Heart right ventricle (tissue), 16 donors: ENCODE measurements at regions not wholly inside any gene's neighbourhood (a gene's known extent, or its start where the extent isn't known, plus 50 kb on each side); places are given as distances from the start of the nearest gene placed in this dataset.

Experiments used
- ATAC-seq, 8 donors: fragments of 200-7000 bp; cut with Tn5 transposase; one replicate each; pipeline ENCODE4 v1.9.1; 2020; ENCODE audit warnings: mild to moderate bottlenecking in 8 of 8, moderate library complexity in 8 of 8, moderate number of reproducible peaks in 1 of 8
- DNase-seq, 2 donors: peaks; one replicate each; pipeline ENCODE4 v3.0.0-alpha.2; 2020
- H3K27ac ChIP-seq, 10 donors: fragments of 200-600 bp; sonication (generic) in 2 of 10; one replicate each; pipeline versions ENCODE4 v1.5.0 to v1.8.0; 2020 to 2022; ENCODE audit warnings: mild to moderate bottlenecking in 3 of 10
- H3K27me3 ChIP-seq, 7 donors: fragments of 200-600 bp; one replicate each; pipeline ENCODE4 v1.8.0; 2021 to 2022; ENCODE audit warnings: mild to moderate bottlenecking in 2 of 7
- H3K36me3 ChIP-seq, 9 donors: fragments of 200-600 bp; sonication (generic) in 1 of 9; one replicate each; pipeline versions ENCODE4 v1.5.0 to v1.8.0; 2020 to 2022; ENCODE audit warnings: mild to moderate bottlenecking in 2 of 9
- H3K4me1 ChIP-seq, 9 donors: fragments of 200-600 bp; sonication (generic) in 1 of 9; one replicate each; pipeline versions ENCODE4 v1.5.0 to v1.8.0; 2020 to 2022; ENCODE audit warnings: mild to moderate bottlenecking in 4 of 9
- H3K4me3 ChIP-seq, 10 donors: fragments of 200-600 bp; sonication (generic) in 2 of 10; one replicate each; pipeline versions ENCODE4 v1.5.0 to v1.8.0; 2020 to 2022; ENCODE audit warnings: mild to moderate bottlenecking in 7 of 10, moderate library complexity in 2 of 10
- H3K9me3 ChIP-seq, 11 donors: fragments of 200-600 bp in 10 of 11; sonication (generic) in 2 of 11; one replicate each; pipeline versions ENCODE4 v1.5.0 to v1.8.0; 2013 to 2022; ENCODE audit warnings: mild to moderate bottlenecking in 2 of 11, control low read depth in 1 of 11, moderate library complexity in 1 of 11
- WGBS, 2 donors: extraction: QIAGEN DNeasy Blood & Tissue Kit; methylation state at CpG; one replicate each; pipeline ENCODE4 v1.1.7; 2013; ENCODE audit warnings: inconsistent platforms in 1 of 2; 5-methylcytosine and 5-hydroxymethylcytosine counted together
- intact Hi-C, 10 donors: fragments of 100-400 bp; cut with DNase I; formaldehyde crosslinking; loops; one replicate each; pipeline versions ENCODE4 v1.11.1 to v1.14.2; 2022
- TF ChIP-seq, protein P1 (sequence below), 9 donors: fragments of 200-600 bp; sonication (generic) in 2 of 9; IDR thresholded peaks; one replicate each; pipeline versions ENCODE4 v1.5.0 to v1.8.0; 2021 to 2022; ENCODE audit warnings: antibody characterized with exemption in 9 of 9, mild to moderate bottlenecking in 5 of 9, moderate library complexity in 1 of 9
- donor health status: Arrhythmogenic right ventricular cardiomyopathy.
- donor health status: ischemic (EF 13 %, LVEDD 7.1; RV severe dilation, severe dysfunction).
- donor health status: healthy with polysubstance abuse.
- donor health status: DM: no; HTN: yes; CAD: no.
- donor health status: DM: no; HTN: no; CAD: no.
- donor health status: ischemic (EF 25% LVEDD 6.9; RV normal size, moderate dysfunction).
- donor health status: ischemic (EF 25% LVEDD 5.7; RV mildly dilated, moderate dysfunction).
- donor health status: healthy.
- donor health status: DM: yes; HTN: yes; CAD: no.
- donor health status: Ischemic cardiomyopathy.
- donor health status: ischemic (EF 35%, LVEDD 5.7; RV mildly dilated, moderate dysfunction).
- donor health status: nonischemic (EF 11% LVEDD 7.7; RV severe dilation, severe dysfunction).
- donor health status: DM: yes; HTN: yes; CAD: no.
- donor health status: PGD.
- donor health status: ischemic (EF 29% LVEDD 5.4; RV normal size, mild dysfunction).
- donor health status: nonischemic (EF 23%, LVEDD 6.1; RV moderate dilation, normal function).

DNA sequence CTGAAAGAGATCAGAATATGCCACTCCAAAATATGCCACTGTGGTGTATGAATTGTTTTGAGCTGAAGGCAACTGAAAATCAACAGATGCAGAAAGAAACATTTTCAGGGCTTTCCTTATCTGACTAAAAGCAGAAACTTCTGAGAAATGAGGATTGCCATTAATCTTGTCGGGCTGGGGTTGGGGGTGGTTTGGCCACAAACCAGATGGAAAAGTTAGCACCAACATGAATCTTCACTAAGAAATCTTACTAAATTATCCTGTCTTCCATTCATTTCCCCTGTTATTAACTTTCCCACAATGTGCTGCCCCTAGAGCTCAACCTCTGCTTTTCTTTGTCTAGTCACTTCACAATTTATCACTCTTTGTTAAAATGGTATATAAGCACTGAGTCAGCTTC, 229.9 kb upstream of the GADL1 start:
- TF ChIP-seq, protein P1, sequence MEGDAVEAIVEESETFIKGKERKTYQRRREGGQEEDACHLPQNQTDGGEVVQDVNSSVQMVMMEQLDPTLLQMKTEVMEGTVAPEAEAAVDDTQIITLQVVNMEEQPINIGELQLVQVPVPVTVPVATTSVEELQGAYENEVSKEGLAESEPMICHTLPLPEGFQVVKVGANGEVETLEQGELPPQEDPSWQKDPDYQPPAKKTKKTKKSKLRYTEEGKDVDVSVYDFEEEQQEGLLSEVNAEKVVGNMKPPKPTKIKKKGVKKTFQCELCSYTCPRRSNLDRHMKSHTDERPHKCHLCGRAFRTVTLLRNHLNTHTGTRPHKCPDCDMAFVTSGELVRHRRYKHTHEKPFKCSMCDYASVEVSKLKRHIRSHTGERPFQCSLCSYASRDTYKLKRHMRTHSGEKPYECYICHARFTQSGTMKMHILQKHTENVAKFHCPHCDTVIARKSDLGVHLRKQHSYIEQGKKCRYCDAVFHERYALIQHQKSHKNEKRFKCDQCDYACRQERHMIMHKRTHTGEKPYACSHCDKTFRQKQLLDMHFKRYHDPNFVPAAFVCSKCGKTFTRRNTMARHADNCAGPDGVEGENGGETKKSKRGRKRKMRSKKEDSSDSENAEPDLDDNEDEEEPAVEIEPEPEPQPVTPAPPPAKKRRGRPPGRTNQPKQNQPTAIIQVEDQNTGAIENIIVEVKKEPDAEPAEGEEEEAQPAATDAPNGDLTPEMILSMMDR (IDR thresholded peaks at IDR 0.05): no peak
- intact Hi-C loops: loop anchor here in 1 of 10 donors (10.0 kb wide), 1 partner anchor 350 kb away; no protein-coding TSS in a partner anchor
- no peak overlapping the region for H3K27ac ChIP-seq
- ATAC-seq (no peak), DNase-seq (no peak)
- H3K4me3 ChIP-seq: no peak overlapping the region
- no peaks in the 10 kb centered on the region for H3K4me1 ChIP-seq
- H3K27me3 ChIP-seq: no peaks in the 10 kb centered on the region
- 84 to 88% methylated on average over 1 of the region's 1 CpG for WGBS, 2 donors
- H3K36me3 ChIP-seq: no peaks in the 10 kb centered on the region
- H3K9me3 ChIP-seq: peaks cover 0 to 18% (median 0%) of the 10 kb centered on the region in 11 donors

DNA sequence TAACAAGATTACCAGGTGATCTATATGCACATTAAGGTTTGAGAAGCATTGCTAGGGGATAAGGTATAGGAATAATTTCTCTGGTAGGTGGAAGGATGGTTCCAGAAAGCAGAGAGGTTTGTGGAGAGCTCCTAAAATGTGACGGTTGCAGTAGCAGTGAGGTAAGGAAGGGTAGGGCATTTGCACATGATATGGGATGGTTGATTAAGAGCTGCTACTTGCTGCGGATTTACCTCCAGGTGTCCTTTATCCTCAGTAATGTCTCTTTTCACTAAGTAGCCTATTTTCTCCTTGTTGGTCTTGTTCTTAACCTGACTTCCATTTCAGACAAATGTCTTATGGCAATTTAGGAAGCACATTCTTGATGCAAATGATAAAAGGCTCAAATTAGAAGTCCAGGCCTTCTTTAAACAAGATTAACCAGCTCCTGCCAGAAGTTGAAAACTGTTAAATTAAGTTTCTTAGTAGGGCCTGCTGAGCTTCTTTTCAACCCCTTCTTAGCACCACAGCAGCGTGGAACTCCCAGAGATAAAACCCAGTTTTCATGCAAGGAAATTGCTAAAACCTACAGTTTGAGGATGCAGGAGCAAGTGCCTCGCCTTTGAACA, 231.1 kb upstream of the GADL1 start:
- 92% methylated on average over 4 of the region's 4 CpGs for WGBS, 2 donors
- peaks cover 0 to 18% (median 0%) of the 10 kb centered on the region in 11 donors for H3K9me3 ChIP-seq
- H3K4me1 ChIP-seq: no peaks in the 10 kb centered on the region
- intact Hi-C loops: loop anchor here in 1 of 10 donors (10.0 kb wide), 1 partner anchor 351 kb away; no protein-coding TSS in a partner anchor
- no peak for ATAC-seq
- no peak overlapping the region for H3K27ac ChIP-seq
- TF ChIP-seq, protein P1 (IDR thresholded peaks at IDR 0.05): no peak
- no peak overlapping the region for H3K4me3 ChIP-seq
- DNase-seq: no peak
- H3K36me3 ChIP-seq: no peaks in the 10 kb centered on the region
- H3K27me3 ChIP-seq: no peaks in the 10 kb centered on the region

DNA sequence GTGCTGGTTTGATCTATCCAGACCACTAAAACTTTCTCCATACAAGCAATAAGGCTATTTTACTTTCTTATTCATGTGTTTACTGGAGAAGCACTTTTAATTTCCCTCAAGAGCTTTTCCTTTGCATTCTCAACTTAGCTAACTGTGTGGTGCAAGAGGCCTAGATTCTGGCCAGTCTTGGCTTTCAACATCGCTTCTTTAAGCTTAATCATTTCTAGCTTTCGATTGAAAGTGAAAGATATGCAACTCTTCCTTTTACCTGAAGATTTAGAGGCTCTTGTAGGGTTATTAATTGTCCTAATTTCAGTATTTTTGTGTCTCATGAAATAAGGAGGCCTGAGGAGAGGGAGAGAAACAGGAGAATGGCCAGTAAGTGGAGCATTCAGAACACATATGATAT, 234.8 kb upstream of the GADL1 start:
- TF ChIP-seq, protein P1 (IDR thresholded peaks at IDR 0.05): no peak
- Histone ChIP-seq H3K27ac (no peak overlapping the region), H3K27me3 (no peaks in the 10 kb centered on the region), H3K36me3 (no peaks in the 10 kb centered on the region), H3K4me3 (no peak overlapping the region), H3K4me1 (no peaks in the 10 kb centered on the region), H3K9me3 (peaks cover 0 to 13% (median 0%) of the 10 kb centered on the region in 11 donors)
- 93 to 97% methylated on average over 2 of the region's 2 CpGs for WGBS, 2 donors
- ATAC-seq (no peak), DNase-seq (no peak)
- intact Hi-C loops: loop anchor here in 1 of 10 donors (10.0 kb wide), 1 partner anchor 354 kb away; no protein-coding TSS in a partner anchor

DNA sequence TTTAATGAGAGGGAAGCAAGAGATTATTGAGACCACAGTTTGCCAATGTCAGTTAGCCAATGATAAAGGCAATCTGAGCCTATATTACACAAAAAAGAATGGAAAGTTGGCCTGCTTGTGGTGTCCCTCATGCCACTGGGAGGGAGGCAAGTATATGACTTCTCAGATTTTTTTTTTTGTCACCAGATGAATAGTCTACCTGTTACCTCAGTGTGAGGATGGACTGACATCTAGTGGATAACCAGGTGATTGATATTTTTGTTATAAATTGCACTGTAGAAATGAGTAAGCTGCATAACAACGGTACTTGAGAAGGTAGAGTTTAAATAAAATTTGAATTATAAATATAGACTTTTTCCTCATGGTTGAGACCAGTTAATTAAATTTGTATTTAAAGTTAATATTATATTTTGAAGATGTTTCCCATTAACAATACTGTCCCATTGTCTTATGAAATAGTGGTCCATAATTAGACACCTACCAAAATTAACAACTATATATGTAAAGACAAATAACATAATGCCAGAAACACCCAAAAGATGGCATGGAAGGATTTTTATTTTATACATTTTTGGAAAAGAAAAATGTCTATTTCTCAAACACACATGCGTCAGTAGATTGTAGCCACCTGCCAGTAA, 237.8 kb upstream of the GADL1 start:
- ATAC-seq (peak in 3 of 8 donors; percentile 19 to 64 (median 55)), DNase-seq (no peak)
- WGBS, 2 donors: 76 to 81% methylated on average over 2 of the region's 2 CpGs
- no peak overlapping the region for H3K4me3 ChIP-seq
- intact Hi-C loops: loop anchor here in 8 of 10 donors (2.0 to 10.0 kb wide), 3 partner anchors 357 to 365 kb away; no protein-coding TSS in a partner anchor
- H3K27me3 ChIP-seq: no peaks in the 10 kb centered on the region
- no peak overlapping the region for H3K27ac ChIP-seq
- H3K4me1 ChIP-seq: no peaks in the 10 kb centered on the region
- TF ChIP-seq, protein P1 (IDR thresholded peaks at IDR 0.05): peak; percentile 16 to 79 (median 59)
- no peaks in the 10 kb centered on the region for H3K9me3 ChIP-seq
- H3K36me3 ChIP-seq: no peaks in the 10 kb centered on the region
